ENCODE measurements at regions not wholly inside any gene's neighbourhood (a gene's known extent, or its start where the extent isn't known, plus 50 kb on each side); places are given as distances from the start of the nearest gene placed in this dataset.

GRCh38 chr4:22238742-22239141, 277.1 kb downstream of the ADGRA3 start:
- TF ChIP-seq EZH2 (IDR thresholded peaks at IDR 0.05; ENCODE audit: borderline replicate concordance, low read length) = no peak
- TF ChIP-seq CTCF (IDR thresholded peaks at IDR 0.05; ENCODE audit: low read length) = no peak
